Posterior vena cava (tissue), 2 donors: ENCODE measurements at regions not wholly inside any gene's neighbourhood (a gene's known extent, or its start where the extent isn't known, plus 50 kb on each side); places are given as distances from the start of the nearest gene placed in this dataset.
"Not testable (repeated sequence)": the region's sequence is repeated elsewhere in the genome, so short reads cannot be mapped to it uniquely, and the experiment has no call there.

Source experiments
- DNase-seq: peaks from one replicate; pipeline ENCODE4 v3.0.0-alpha.2; 2020; ENCODE audit warnings: low spot score
- intact Hi-C, 2 donors: fragments of 100-400 bp; cut with DNase I; formaldehyde crosslinking; loops; one replicate each; pipeline versions ENCODE4 v1.14.1 to v1.14.2; 2022 to 2023
- donor health status: DM: yes; HTN: yes; CAD: no.
- donor health status: DM: yes; HTN: yes; CAD: no.

DNA sequence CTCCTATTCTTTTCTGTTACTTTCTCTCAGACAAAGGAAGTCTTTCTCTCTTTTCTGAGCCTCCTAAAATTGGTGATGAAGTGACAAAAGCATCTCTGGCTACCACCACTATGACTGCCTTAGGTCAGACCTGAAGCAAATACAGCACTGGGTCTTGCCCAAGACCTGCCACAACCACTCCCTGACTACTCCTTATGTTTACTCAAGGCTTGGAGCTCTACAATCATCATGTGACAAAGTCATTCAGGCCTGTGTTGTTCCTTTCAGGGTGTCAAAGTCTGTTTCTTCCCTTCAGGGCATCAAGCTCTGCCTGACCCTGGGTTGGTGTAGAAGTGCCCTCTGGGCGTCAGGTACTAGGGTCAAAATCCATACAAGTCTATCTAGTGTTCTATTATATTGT is 419.2 kb upstream of the CT83 start:
- intact Hi-C loops: loop anchor here in 1 of 2 donors (5.0 kb wide), 1 partner anchor 1570 kb away; no protein-coding TSS in a partner anchor
- no peak for DNase-seq

DNA sequence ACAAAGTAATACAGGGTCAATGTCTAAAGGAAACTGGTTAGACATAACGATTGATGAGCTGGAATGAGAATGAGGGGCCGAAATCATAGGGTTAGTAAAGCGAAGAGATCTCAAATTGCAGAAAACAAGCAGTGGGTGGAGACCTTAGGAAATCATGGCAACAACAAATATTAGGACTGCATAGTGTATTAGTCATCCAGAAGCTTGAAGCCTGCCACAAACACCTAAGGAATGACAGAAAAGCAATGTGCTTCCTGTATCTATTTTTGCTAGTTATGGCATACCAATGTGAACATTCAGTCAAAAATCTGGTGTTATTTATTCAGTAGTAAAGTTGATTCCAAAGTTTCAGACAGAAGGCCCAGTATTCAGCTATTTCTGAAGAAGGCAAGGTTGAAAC is 410.9 kb upstream of the CT83 start:
- intact Hi-C loops: no loop called here

DNA sequence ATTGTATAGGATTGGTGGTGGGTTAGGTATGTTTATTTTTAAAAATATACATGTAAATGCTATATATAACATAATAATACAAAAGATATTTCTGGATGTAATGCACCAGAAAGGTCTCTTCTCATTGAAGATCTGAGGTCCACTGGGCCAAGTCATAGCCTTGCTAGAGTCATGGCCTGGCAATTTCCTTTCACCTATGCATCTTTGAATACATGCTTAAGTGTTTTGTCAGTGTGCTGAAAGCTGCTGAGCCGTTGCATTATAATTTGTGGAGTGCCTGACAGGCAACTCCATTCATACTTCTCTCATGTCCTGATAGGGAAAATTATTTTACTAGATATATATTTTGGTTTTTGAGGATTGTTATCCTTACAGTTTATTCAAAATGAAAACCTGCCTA is 410.2 kb upstream of the CT83 start:
- DNase-seq: no peak
- intact Hi-C loops: no loop called here

More for the DNA sequence above, 410.9 kb upstream of the CT83 start:
- no peak for DNase-seq

DNA sequence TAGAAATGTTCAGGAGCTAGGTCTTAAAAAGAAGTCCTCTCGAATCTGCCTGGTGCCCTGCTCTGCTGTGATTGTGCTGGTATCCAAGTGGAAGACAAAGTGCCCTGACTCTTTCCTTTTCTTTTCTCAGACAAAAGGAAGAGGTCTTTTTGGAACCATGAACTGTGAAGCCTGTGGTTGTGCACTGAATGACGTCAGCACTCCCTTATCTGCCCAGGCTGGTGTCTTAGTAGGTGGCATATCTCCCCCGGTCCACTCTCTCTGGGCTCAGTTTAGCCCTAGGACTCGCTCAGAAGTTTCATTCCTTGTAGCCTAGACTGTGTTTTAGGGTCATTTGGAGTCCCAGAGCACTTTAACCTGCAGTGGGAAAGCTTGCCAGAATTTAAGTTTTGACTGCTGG is 400.3 kb upstream of the CT83 start:
- no peak for DNase-seq
- intact Hi-C loops: no loop called here

DNA sequence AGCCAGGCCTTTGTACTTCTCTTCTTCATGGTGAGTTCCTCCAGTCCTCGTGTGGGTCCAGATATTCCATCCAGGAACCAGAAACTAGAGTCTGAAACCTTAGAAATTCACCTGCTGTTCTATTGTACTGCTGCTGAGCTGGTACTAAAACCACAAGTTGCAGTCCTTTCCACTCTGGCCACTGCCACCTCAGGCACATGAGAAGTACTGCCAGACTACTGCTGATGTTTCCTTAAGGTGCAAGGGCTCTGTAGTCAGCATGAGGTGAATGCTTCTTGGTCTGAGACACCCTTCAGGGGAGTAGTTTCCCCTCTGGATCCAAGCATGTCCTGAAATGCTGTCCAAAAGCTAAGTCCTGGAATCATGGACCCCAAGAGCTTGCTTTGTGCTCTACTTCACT is 399.6 kb upstream of the CT83 start:
- intact Hi-C loops: no loop called here

DNA sequence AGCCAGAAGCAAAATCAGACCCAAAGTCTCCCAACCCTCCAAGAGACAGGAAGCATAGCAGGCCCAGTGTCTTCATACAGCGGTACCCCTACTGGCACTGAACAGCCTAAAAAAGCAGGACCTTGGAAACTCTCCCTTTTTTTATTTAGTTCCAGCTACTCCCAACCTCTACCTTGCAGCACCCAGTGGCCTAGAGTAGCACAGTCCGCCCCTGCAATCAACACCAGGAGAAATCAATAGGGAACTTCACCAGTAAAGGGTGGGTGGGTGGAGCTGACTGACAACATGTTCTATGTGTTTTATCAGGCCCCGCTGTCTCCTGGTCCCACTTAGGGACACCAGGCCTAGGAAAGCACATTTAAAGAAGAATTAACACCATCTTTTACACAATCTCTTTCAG is 378.5 kb upstream of the CT83 start:
- DNase-seq: no peak
- intact Hi-C loops: no loop called here

More for the DNA sequence above, 399.6 kb upstream of the CT83 start:
- DNase-seq: no peak

DNA sequence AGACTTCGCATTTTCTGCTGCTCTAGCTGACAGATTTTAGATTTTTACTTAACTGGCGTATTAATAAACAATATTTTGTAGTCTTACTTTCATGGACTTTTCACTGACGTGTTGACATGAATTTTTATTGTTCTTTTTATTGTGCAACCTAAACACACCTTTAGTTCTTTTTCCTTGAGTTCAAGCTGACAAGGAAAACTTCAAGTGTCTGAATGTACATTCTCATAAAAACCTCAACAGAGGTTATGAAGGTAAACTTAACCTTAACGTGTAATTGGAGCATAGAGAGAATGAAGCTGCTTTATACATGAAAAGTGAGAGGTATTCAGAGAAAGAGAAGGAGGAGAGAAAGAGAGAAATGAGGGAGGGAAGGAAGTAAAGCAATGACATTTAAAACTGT is 364.3 kb upstream of the CT83 start:
- no peak for DNase-seq
- intact Hi-C loops: no loop called here

DNA sequence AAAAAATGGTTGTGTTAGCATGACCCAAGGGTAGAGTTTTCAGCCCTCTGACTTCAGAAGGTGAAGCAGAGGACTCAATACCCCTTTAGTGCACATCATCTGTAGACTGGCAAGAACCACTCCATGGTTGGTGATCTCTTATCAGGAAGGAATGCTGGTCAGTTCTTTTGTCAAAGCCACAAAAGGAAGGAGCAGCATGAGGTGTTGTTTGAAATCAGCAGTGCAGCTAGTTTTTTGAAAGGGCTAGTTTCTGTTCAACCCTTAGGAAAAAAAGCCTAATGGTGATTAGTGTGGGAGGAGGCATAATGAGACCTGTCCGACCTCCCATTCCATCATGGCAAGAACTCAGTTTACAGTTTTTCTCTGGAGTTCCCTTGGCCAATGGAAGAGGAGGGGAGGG is 362.0 kb upstream of the CT83 start:
- intact Hi-C loops: no loop called here

DNA sequence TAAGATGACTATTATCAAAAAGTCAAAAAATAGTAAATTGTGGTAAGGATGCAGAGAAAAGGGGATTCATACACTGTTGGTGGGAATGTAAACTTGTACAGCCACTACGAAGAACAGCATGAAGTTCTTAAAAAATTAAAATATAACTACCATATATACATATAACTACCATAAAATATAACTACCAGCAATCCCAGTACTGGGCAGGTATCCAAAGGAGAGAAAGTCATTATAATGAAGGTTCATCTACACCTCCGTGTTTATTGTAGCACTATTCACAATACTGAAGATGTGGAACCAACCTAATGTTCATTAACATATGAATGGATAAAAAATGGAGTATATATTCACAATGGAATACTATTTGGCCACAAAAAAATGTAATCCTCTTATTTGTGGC is 360.9 kb upstream of the CT83 start:
- intact Hi-C loops: no loop called here
- no peak for DNase-seq

More for the DNA sequence above, 362.0 kb upstream of the CT83 start:
- no peak for DNase-seq

DNA sequence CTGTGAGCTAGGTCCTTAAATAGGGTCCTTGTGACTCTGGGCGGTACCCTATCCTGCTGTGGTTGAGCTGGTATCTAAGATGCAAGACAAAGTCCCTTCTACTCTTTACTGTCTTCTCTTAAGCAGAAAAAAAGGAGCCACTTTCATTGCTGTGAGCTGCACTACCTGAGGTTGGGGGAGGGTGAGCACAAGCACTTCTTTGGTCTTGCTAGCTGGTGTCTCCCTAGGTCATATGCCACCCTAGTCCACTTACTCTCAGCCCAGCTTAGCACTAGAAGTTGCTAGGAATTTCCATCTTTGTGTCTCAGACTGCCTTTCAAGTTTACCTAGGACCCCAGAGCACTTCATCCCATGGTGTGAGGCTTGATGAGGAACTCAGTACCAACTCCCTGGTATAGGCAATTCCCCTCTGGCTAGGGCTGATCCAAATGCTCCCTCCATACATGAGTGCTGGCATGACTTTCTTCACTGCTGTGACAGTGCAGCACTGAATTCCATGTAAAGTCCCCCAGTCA is 343.6 kb upstream of the CT83 start:
- intact Hi-C loops: loop anchor here in 1 of 2 donors (10.0 kb wide), 1 partner anchor 1792 kb away; the partner anchor contains the start of gene IL13RA2
- no peak for DNase-seq

DNA sequence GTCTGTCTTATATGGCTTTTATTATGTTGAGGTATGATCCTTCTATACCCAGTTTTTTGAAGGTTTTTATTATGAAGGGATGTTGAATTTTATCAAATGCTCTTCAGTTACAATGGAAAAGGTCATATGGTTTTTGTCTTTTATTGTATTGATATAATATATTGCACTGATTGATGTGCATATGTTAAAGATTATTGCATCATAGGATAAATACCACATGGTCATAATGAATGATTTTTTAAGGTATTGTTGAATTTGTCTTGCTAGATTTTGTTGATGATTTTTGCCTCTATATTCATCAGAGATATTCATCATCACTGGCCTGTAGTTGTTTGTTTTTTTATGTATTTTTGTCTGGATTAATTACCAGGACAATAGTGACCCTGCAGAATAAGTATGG is 339.2 kb upstream of the CT83 start:
- no peak for DNase-seq
- intact Hi-C loops: loop anchor here in 1 of 2 donors (2.0 to 10.0 kb wide), 2 partner anchors 45 to 1787 kb away; partner anchors contain the start of gene IL13RA2

DNA sequence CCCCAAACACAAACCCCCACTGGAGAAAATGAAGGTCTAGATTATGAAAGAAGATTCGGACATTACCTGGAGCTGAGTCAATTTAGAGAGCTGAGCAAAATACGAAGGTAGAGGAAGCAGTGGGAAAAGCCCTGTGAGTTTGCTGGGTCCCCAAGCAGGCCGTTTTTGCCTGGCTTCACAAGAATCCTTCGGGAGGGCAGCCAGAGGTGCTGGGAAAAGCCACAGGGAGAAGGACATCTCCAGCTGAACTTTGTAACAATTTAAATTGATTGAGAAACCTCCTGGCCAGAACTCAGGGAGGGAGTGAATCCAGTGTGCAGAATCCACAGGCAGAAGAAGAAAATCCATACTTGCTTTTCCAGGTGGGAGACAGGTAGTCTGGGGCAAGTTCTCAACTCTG is 319.1 kb upstream of the CT83 start:
- intact Hi-C loops: no loop called here
- DNase-seq: no peak

DNA sequence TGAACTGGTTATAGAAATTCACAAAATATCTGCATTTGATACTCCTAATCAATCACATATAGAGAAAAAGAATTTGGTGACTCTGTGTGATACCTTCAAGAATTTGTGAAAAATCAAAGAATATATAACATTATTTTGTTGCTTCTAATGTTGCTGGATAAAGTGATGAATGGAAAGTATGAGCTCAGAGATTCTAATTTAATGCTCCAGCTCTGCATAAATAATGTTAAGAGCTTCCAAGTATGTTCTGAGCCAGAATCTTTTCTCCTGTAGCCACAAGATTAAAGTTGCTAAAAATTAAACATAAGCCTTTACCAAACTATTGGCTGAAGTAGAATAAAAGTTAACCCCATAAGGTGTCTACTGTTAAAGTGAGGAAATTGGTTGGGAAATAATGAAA is 294.7 kb upstream of the CT83 start:
- intact Hi-C loops: no loop called here
- DNase-seq: no peak

DNA sequence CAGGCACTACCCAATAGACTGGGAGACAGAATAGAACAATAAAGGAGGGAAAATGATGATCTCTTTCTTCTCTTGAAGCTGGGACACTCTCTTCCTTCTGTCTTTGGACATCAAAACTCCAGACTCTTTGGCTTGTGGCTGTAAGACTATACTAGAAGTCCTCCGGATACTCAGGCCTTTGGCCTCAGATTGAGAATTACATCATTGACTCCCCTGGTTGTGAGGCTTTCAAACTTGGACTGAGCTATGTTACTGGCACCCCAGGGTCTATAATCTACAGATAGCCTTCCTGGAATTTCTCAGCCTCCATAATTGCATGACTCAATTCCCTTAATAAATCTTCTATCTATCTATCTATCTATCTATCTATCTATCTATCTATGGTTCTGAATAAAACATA is 294.2 kb upstream of the CT83 start:
- no peak for DNase-seq
- intact Hi-C loops: no loop called here

DNA sequence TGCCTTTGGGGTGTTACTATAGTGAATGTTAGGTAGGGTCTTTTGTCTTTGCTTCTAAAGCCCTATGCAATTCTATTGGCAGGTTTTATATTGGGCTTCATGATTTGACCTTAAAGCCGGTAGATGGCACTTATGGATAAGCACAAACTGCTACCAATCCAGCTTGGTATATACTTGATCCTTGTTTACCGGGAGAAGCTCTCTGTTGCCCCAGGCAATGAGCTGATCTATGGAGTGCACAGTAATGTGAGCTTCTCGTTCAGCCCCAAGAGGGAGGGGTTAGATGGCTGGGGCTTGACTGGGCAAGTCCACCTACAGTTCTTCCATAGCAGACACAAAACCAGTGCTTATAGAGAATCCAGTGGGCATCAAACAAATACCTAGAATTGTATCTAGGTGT is 287.2 kb upstream of the CT83 start:
- no peak for DNase-seq
- intact Hi-C loops: no loop called here

DNA sequence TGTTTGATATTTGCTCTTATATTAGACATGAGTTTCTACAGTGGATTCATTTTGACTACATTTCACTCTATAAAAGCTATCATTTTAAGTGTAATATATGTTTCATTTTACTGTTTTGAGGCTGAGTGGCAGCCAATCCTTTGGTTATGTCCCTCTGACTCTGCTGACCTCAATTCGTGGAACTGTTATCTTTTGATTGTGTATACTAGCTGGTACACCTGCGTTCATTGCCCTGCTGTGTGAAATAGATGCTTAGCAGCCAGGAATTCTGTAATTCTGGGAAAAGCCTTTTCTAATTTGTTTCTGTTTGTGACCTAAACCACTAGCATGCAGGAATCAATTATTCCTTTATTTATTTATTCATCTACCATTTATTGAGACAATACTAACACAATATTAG is 269.4 kb upstream of the CT83 start:
- intact Hi-C loops: no loop called here

DNA sequence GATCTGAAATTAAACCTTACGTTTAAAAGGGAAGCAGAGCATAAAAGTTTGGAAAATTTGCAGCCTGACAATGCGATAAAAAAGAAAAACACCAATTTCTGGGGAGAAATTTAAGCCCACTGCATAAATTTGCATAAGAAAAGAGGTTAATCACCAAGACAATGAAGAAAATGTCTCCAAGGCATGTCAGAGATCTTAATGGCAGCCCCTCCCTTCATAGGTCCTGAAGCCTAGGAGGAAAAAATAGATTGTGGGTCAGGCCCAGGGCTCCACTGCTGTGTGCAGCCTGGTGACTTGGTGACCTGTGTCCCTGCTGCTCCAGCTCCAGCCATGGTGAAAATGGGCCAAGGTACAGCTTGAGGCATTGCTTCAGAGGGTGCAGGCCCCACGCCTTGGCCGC is 264.0 kb upstream of the CT83 start:
- no peak for DNase-seq
- intact Hi-C loops: no loop called here

More for the DNA sequence above, 269.4 kb upstream of the CT83 start:
- DNase-seq: no peak

DNA sequence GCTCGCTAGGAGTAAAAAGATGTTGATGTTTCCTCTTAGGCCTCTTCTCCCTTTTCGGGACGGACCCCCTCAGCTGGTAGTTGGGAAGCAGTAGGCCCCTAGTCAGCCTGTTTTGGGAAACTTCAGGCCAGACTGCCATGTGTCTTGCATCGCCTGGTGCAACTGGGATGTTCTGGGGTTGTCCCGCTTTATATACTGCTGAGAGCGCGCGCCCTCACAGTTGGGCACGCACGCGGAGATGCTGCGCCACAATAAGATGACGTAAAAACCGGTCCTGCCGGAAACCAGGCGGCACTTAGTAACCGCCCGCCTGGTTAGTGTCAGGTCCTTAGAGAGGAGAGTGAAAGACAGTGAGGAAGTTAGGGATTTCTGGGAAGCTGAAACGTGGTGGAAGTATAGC is 231.3 kb upstream of the CT83 start:
- intact Hi-C loops: no loop called here
- no peak for DNase-seq

DNA sequence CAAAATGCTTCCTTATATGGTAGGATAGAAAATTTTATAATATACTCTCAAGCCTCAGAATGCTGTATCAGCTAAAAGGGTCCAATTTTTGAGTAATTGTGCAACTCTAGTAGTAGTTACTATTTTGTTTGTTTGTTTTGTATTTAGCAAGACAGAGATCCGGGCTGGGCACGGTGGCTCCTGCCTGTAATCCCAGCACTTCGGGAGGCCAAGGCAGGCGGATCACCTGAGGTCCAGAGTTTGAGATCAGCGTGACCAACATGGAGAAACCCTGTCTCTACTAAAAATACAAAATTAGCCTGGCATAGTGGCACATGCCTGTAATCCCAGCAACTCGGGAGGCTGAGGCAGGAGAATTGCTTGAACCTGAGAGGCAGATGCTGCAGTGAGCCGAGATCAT is 216.8 kb upstream of the CT83 start:
- intact Hi-C loops, DNase-seq: not testable (repeated sequence)

DNA sequence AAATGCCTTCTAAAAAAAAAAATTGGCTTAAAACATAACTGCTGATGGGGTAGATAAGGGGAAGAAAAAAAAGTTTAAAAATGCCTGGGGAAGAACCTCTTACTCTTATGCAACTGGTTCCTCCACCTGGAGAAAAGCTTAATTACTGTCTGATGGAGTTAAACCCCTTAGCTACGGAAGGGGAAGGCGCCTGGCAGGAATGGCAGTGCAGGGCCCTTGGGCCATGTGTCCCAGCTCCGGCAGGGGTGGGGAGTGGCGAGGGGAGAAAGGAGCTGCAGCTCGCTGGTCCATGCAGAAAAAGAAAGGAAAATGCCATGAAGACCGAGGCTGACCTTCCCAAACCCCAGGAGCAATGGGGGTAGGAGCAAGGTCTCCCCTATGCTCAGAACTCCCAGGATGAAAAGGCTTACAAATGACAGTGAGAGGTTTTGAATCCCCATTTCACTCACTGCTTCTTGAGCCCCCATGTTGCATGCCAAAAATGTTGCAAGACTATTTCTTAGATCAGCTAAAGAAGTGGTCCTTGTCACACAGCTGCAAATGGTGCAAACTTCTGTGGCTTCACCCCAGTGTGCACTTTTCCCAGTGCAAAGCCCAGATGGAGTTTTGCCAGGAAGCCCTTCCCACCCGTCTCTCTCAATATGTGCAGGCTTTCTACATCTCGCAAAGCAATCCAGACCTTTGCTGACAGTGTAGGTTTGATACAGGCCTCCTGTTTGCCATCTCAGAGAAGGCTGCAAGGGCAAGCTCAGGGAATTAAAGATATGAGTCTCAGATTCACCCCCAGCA is 204.8 kb upstream of the CT83 start:
- no peak for DNase-seq
- intact Hi-C loops: loop anchor here in 1 of 2 donors (5.0 kb wide), 1 partner anchor 635 kb away; no protein-coding TSS in a partner anchor

DNA sequence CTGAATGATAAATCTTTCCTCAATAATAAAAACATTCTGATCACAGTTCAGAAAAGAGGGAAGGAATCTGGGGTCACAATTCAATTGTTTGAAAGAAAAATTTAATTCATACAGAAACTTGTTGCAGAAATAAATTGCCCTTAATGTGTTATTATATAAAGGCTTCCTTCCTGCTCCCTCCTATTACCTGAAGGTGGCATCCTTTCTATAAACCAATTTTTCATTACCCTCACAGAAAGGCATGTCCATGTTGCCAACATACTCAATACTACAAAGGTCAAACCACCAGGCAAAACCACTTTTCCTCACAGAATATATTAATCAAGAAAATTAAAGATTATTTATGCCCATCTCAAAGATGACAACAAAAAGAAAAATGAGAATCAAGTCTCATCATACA is 194.3 kb upstream of the CT83 start:
- intact Hi-C loops: no loop called here

More for the DNA sequence above, 194.3 kb upstream of the CT83 start:
- no peak for DNase-seq
